ENCODE measurements at regions not wholly inside any gene's neighbourhood (a gene's known extent, or its start where the extent isn't known, plus 50 kb on each side); places are given as distances from the start of the nearest gene placed in this dataset.

DNA sequence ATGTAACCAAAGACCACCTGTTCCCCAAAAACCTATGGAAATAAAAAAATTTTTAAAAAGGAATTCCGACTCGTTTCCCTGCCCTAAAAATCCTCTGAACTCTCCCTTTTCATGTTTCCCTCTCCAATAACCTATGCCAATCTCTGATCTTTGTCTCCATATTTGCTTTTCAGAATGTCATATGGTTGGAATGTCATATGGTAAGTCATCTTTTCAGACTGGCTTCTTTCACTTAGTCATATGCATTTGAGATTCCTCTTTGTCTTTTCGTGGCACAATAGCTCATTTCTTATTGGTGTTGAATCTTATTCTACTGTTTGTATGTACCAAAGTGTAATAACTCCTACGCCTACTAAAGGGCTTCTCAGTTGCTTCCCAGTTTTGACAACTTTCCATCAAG, 117.5 kb downstream of the BACH1 start:
- TF ChIP-seq, protein P1, sequence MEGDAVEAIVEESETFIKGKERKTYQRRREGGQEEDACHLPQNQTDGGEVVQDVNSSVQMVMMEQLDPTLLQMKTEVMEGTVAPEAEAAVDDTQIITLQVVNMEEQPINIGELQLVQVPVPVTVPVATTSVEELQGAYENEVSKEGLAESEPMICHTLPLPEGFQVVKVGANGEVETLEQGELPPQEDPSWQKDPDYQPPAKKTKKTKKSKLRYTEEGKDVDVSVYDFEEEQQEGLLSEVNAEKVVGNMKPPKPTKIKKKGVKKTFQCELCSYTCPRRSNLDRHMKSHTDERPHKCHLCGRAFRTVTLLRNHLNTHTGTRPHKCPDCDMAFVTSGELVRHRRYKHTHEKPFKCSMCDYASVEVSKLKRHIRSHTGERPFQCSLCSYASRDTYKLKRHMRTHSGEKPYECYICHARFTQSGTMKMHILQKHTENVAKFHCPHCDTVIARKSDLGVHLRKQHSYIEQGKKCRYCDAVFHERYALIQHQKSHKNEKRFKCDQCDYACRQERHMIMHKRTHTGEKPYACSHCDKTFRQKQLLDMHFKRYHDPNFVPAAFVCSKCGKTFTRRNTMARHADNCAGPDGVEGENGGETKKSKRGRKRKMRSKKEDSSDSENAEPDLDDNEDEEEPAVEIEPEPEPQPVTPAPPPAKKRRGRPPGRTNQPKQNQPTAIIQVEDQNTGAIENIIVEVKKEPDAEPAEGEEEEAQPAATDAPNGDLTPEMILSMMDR (IDR thresholded peaks at IDR 0.05; ENCODE audit: borderline replicate concordance, extremely low read depth, insufficient read depth) = no peak

DNA sequence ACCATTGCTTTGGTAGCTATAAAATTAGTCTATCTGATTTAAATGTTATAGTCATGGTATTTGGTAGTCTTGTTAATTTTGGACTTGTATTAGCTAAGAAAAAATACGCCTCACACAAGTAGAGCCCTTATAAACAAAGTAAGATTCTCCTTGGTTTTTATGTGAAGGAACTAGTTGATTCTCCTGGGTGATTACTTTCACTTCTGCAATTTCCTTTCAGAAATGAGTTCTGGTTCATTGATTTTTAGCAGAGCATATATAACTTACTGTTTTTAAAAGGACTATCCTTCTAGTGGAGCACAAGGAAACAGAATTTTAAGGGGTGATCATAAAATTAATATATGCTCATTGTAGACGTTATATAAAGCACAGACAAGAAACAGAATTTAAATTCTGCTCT, 120.1 kb downstream of the BACH1 start:
- TF ChIP-seq, protein P1 (IDR thresholded peaks at IDR 0.05; ENCODE audit: borderline replicate concordance, extremely low read depth, insufficient read depth) = no peak
- Histone ChIP-seq H3K36me3 (ENCODE audit: control insufficient read depth in 2 of 3, insufficient read depth in 3 of 3, low read length in 3 of 3) (no peaks in the 10 kb centered on the region), H3K27me3 (ENCODE audit: control insufficient read depth, insufficient read depth, low read length) (no peaks in the 10 kb centered on the region), H3K27ac (ENCODE audit: low read depth in 2 of 2, low read length in 2 of 2) (no peak overlapping the region), H3K4me3 (ENCODE audit: low read length in 3 of 3) (no peak overlapping the region), H3K9me3 (ENCODE audit: control insufficient read depth in 2 of 3, insufficient read depth in 1 of 3, low read length in 3 of 3) (no peaks in the 10 kb centered on the region), H3K4me1 (ENCODE audit: control insufficient read depth in 2 of 3, insufficient read depth in 2 of 3, low read depth in 1 of 3, low read length in 3 of 3) (no peaks in the 10 kb centered on the region), H3K9ac (ENCODE audit: low read length in 3 of 3) (no peak overlapping the region)
- intact Hi-C loops (cut with DNase I) = no loop called here
- DNase-seq (peak in 1 of 5 donors; percentile 29), FAIRE-seq (no peak)

More for the DNA sequence above, 117.5 kb downstream of the BACH1 start:
- no peaks in the 10 kb centered on the region for H3K36me3 ChIP-seq (ENCODE audit: control insufficient read depth in 2 of 3, insufficient read depth in 3 of 3, low read length in 3 of 3)
- H3K4me1 ChIP-seq (ENCODE audit: control insufficient read depth in 2 of 3, insufficient read depth in 2 of 3, low read depth in 1 of 3, low read length in 3 of 3) = no peaks in the 10 kb centered on the region
- H3K9ac ChIP-seq (ENCODE audit: low read length in 3 of 3) = no peak overlapping the region
- H3K27me3 ChIP-seq (ENCODE audit: control insufficient read depth, insufficient read depth, low read length) = no peaks in the 10 kb centered on the region
- H3K9me3 ChIP-seq (ENCODE audit: control insufficient read depth in 2 of 3, insufficient read depth in 1 of 3, low read length in 3 of 3) = no peaks in the 10 kb centered on the region
- intact Hi-C loops (cut with DNase I) = no loop called here
- H3K27ac ChIP-seq (ENCODE audit: low read depth in 2 of 2, low read length in 2 of 2) = no peak overlapping the region
- FAIRE-seq (no peak), DNase-seq (no peak)
- H3K4me3 ChIP-seq (ENCODE audit: low read length in 3 of 3) = no peak overlapping the region

DNA sequence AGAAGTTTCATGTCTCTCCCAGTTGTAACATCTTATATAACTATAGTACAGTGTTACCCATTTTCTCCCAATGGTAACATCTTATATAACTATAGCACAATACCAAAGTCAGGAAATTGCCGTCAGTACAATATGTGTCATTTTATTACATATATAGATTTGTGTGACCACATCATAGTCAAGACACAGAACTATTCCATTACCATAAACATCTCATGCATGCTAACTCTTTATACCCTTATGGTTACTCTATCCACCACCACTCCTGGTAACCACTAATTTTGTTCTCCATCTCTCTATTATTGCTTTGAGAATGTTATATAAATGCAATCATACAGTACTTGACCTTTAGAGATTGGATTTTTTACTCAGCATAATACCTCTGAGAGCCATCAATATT, 120.7 kb downstream of the BACH1 start:
- intact Hi-C loops (cut with DNase I) = no loop called here
- TF ChIP-seq, protein P1 (IDR thresholded peaks at IDR 0.05; ENCODE audit: borderline replicate concordance, extremely low read depth, insufficient read depth) = no peak
- Histone ChIP-seq H3K9me3 (ENCODE audit: control insufficient read depth in 2 of 3, insufficient read depth in 1 of 3, low read length in 3 of 3) (no peaks in the 10 kb centered on the region), H3K27me3 (ENCODE audit: control insufficient read depth, insufficient read depth, low read length) (no peaks in the 10 kb centered on the region), H3K9ac (ENCODE audit: low read length in 3 of 3) (no peak overlapping the region), H3K4me3 (ENCODE audit: low read length in 3 of 3) (no peak overlapping the region), H3K4me1 (ENCODE audit: control insufficient read depth in 2 of 3, insufficient read depth in 2 of 3, low read depth in 1 of 3, low read length in 3 of 3) (no peaks in the 10 kb centered on the region), H3K27ac (ENCODE audit: low read depth in 2 of 2, low read length in 2 of 2) (no peak overlapping the region), H3K36me3 (ENCODE audit: control insufficient read depth in 2 of 3, insufficient read depth in 3 of 3, low read length in 3 of 3) (no peaks in the 10 kb centered on the region)
- DNase-seq (no peak), FAIRE-seq (no peak)
